ENCODE measurements at regions not wholly inside any gene's neighbourhood (a gene's known extent, or its start where the extent isn't known, plus 50 kb on each side); places are given as distances from the start of the nearest gene placed in this dataset.

DNA sequence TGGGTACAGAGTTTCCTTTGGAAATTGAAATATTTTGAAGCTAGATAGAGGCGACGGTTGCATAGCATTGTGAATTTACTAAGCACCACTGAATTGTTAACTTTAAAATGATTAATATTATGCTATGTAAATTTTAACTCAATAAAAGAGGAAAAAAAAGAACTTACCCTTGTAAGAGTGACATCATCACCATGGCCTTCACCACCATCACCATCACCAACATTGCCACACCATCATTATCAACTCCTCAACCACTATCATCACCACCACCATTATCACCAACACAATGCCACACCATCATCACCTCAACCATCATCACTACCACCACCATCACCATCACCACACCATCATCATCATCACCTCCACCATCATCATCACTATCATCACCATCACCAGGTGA, 113.9 kb downstream of the TUBA3C start:
- TF ChIP-seq NFE2L2 (IDR thresholded peaks at IDR 0.05; ENCODE audit: low read depth, low read length) (no peak), POLR2A (IDR thresholded peaks at IDR 0.05; ENCODE audit: low read depth, low read length) (no peak)
- TF ChIP-seq, protein P1, sequence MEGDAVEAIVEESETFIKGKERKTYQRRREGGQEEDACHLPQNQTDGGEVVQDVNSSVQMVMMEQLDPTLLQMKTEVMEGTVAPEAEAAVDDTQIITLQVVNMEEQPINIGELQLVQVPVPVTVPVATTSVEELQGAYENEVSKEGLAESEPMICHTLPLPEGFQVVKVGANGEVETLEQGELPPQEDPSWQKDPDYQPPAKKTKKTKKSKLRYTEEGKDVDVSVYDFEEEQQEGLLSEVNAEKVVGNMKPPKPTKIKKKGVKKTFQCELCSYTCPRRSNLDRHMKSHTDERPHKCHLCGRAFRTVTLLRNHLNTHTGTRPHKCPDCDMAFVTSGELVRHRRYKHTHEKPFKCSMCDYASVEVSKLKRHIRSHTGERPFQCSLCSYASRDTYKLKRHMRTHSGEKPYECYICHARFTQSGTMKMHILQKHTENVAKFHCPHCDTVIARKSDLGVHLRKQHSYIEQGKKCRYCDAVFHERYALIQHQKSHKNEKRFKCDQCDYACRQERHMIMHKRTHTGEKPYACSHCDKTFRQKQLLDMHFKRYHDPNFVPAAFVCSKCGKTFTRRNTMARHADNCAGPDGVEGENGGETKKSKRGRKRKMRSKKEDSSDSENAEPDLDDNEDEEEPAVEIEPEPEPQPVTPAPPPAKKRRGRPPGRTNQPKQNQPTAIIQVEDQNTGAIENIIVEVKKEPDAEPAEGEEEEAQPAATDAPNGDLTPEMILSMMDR (conservative IDR thresholded peaks at IDR 0.05; ENCODE audit: low read depth, low read length) = no peak
